H1 (cell line): ENCODE measurements at regions not wholly inside any gene's neighbourhood (a gene's known extent, or its start where the extent isn't known, plus 50 kb on each side); places are given as distances from the start of the nearest gene placed in this dataset.

Experiments
- CTCF ChIA-PET: fragments of 300-600 bp; sonication (Branson Sonifier 250); formaldehyde crosslinking; loops from one replicate; lab custom pipeline; 2021; ENCODE audit not compliant: partially characterized antibody; lab: Charles Lee
- POLR2A ChIA-PET: fragments of 300-600 bp; sonication (Branson Sonifier 250); formaldehyde crosslinking; loops from one replicate; lab custom pipeline; 2021; ENCODE audit warnings: inconsistent platforms; ENCODE audit not compliant: partially characterized antibody; lab: Charles Lee
- DNase-seq, 2 experiments: peaks; one replicate each; pipeline versions ENCODE4 v3.0.0 to v3.0.0-alpha.2; 2010 to 2022; ENCODE audit warnings: low spot score in 2 of 2, low read depth in 1 of 2, mixed read lengths in 1 of 2
- FAIRE-seq: peaks from 2 replicates; lab custom pipeline; 2011; peaks lifted over from hg19 to GRCh38; lab: Jason Lieb, UNC
- H2AFZ ChIP-seq: 2 replicates; pipeline ENCODE4 v1.8.1; 2012; ENCODE audit warnings: low read length, inconsistent platforms
- H2AK5ac ChIP-seq: 2 replicates; pipeline ENCODE4 v1.6.1; 2013; ENCODE audit warnings: low read depth, low read length
- H2BK120ac ChIP-seq: replicated peaks from 2 replicates; pipeline ENCODE3; 2013; ENCODE audit warnings: low read depth, low read length, inconsistent platforms
- H2BK12ac ChIP-seq: 2 replicates; pipeline ENCODE4 v1.6.1; 2013; ENCODE audit warnings: low read depth, low read length
- H2BK15ac ChIP-seq: 2 replicates; pipeline ENCODE4 v1.6.1; 2013; ENCODE audit warnings: low read length
- H2BK20ac ChIP-seq: 2 replicates; pipeline ENCODE4 v1.6.1; 2013; ENCODE audit warnings: low read length
- H2BK5ac ChIP-seq: 2 replicates; pipeline ENCODE4 v1.6.1; 2013; ENCODE audit warnings: low read depth, low read length
- H3K14ac ChIP-seq: 2 replicates; pipeline ENCODE4 v1.6.1; 2013; ENCODE audit warnings: inconsistent platforms; ENCODE audit not compliant: insufficient read length
- H3K18ac ChIP-seq: 2 replicates; pipeline ENCODE4 v1.6.1; 2013; ENCODE audit warnings: low read length; ENCODE audit errors: extremely low read depth
- H3K23ac ChIP-seq: 2 replicates; pipeline ENCODE4 v1.6.1; 2013; ENCODE audit warnings: inconsistent platforms; ENCODE audit not compliant: insufficient read length
- H3K23me2 ChIP-seq: 2 replicates; pipeline ENCODE4 v1.6.1; 2013; ENCODE audit warnings: low read depth, low read length
- H3K27ac ChIP-seq: 2 replicates; pipeline ENCODE4 v1.6.1; 2011; ENCODE audit warnings: low read depth, low read length, inconsistent platforms
- H3K27me3 ChIP-seq, 4 experiments: replicated peaks in 1 of 4; 1 replicate in 1 of 4; 2 replicates in 3 of 4; pipeline versions ENCODE4 v1.6.1 to v1.8.1; 2011 to 2013; ENCODE audit warnings: low read length in 3 of 4, mild to moderate bottlenecking in 3 of 4, inconsistent platforms in 2 of 4, mixed read lengths in 2 of 4, moderate library complexity in 1 of 4; ENCODE audit not compliant: control insufficient read depth in 3 of 4, insufficient read depth in 3 of 4; ENCODE audit errors: extremely low read depth in 1 of 4
- H3K36me3 ChIP-seq, 4 experiments: 2 replicates each; pipeline versions ENCODE4 v1.6.1 to v1.8.1; 2011 to 2013; ENCODE audit warnings: mild to moderate bottlenecking in 4 of 4, low read length in 3 of 4, moderate library complexity in 2 of 4, control low read depth in 1 of 4, inconsistent platforms in 1 of 4; ENCODE audit not compliant: insufficient read depth in 4 of 4, control insufficient read depth in 2 of 4
- H3K4ac ChIP-seq: replicated peaks from 2 replicates; pipeline ENCODE3; 2013; ENCODE audit warnings: low read length, low read depth, mixed read lengths, inconsistent platforms; ENCODE audit not compliant: insufficient read length
- H3K4me1 ChIP-seq, 4 experiments: replicated peaks in 1 of 4; 1 replicate in 1 of 4; 2 replicates in 3 of 4; pipeline versions ENCODE4 v1.6.1 to v1.8.1; 2011 to 2013; ENCODE audit warnings: low read length in 3 of 4, inconsistent platforms in 2 of 4, mixed read lengths in 1 of 4; ENCODE audit not compliant: insufficient read depth in 4 of 4, control insufficient read depth in 3 of 4
- H3K4me2 ChIP-seq, 2 experiments: 2 replicates each; pipeline versions ENCODE4 v1.6.1 to v1.8.1; 2011 to 2013; ENCODE audit warnings: low read depth in 2 of 2, low read length in 2 of 2, control low read depth in 1 of 2, inconsistent platforms in 1 of 2, mild to moderate bottlenecking in 1 of 2; ENCODE audit not compliant: insufficient read depth in 1 of 2
- H3K4me3 ChIP-seq, 4 experiments: fragments of 200-600, 300-600 bp in 1 of 4; sonication (generic), shearing (Covaris generic), sonication (Bioruptor Twin) in 1 of 4; 2 replicates each; pipeline versions ENCODE4 v1.5.1 to v1.8.1; 2011 to 2016; ENCODE audit warnings: low read length in 4 of 4, low read depth in 3 of 4, control low read depth in 2 of 4, inconsistent platforms in 2 of 4, mild to moderate bottlenecking in 2 of 4, mixed read lengths in 1 of 4, moderate library complexity in 1 of 4; ENCODE audit not compliant: insufficient read depth in 2 of 4; ENCODE audit errors: extremely low read depth in 1 of 4
- H3K56ac ChIP-seq: replicated peaks from 2 replicates; pipeline ENCODE3; 2013; ENCODE audit warnings: low read depth, mild to moderate bottlenecking, mixed read lengths, low read length, inconsistent platforms; ENCODE audit not compliant: insufficient read length
- H3K79me1 ChIP-seq: 2 replicates; pipeline ENCODE4 v1.6.1; 2013; ENCODE audit warnings: low read depth, low read length, control low read depth
- H3K79me2 ChIP-seq, 2 experiments: 2 replicates each; pipeline versions ENCODE4 v1.6.1 to v1.8.1; 2012 to 2013; ENCODE audit warnings: low read length in 2 of 2, mild to moderate bottlenecking in 2 of 2, inconsistent platforms in 1 of 2; ENCODE audit not compliant: insufficient read depth in 2 of 2, control insufficient read depth in 1 of 2
- H3K9ac ChIP-seq, 4 experiments: replicated peaks in 1 of 4; 1 replicate in 1 of 4; 2 replicates in 3 of 4; pipeline versions ENCODE4 v1.6.1 to v1.8.1; 2011 to 2013; ENCODE audit warnings: low read depth in 3 of 4, low read length in 3 of 4, control low read depth in 2 of 4, mild to moderate bottlenecking in 2 of 4, moderate library complexity in 2 of 4, inconsistent platforms in 1 of 4; ENCODE audit errors: extremely low read depth in 1 of 4
- H3K9me3 ChIP-seq, 2 experiments: 2 replicates each; pipeline versions ENCODE4 v1.6.1 to v1.8.1; 2012 to 2013; ENCODE audit warnings: mild to moderate bottlenecking in 2 of 2, moderate library complexity in 2 of 2, control low read depth in 1 of 2, inconsistent platforms in 1 of 2, low read depth in 1 of 2, low read length in 1 of 2, mixed read lengths in 1 of 2; ENCODE audit not compliant: insufficient read depth in 2 of 2
- H4K20me1 ChIP-seq, 2 experiments: replicated peaks in 1 of 2; 2 replicates each; pipeline versions ENCODE3 to v1.8.1; 2011 to 2013; ENCODE audit warnings: inconsistent platforms in 2 of 2, low read length in 2 of 2, mild to moderate bottlenecking in 1 of 2; ENCODE audit not compliant: insufficient read depth in 2 of 2, control insufficient read depth in 1 of 2
- H4K5ac ChIP-seq: 2 replicates; pipeline ENCODE4 v1.6.1; 2013; ENCODE audit warnings: low read length, low read depth, mixed read lengths, inconsistent platforms; ENCODE audit not compliant: insufficient read length
- H4K8ac ChIP-seq: 2 replicates; pipeline ENCODE4 v1.8.0; 2013; ENCODE audit warnings: mild to moderate bottlenecking, moderate library complexity, low read length, inconsistent platforms; ENCODE audit not compliant: insufficient read depth; ENCODE audit errors: extremely low read depth
- H4K91ac ChIP-seq: replicated peaks from 2 replicates; pipeline ENCODE3; 2013; ENCODE audit warnings: low read length, mixed read lengths, inconsistent platforms; ENCODE audit not compliant: insufficient read length
- BRCA1 ChIP-seq: IDR thresholded peaks from 2 replicates; pipeline ENCODE4 v1.6.1; 2012; ENCODE audit warnings: low read depth, low read length, improper control_type of control experiment
- JUND ChIP-seq: IDR thresholded peaks from 2 replicates; pipeline ENCODE4 v1.6.1; 2011; ENCODE audit warnings: mild to moderate bottlenecking, improper control_type of control experiment, low read length
- WGBS, 2 experiments: shearing (Covaris generic) in 1 of 2; methylation state at CpG; one replicate each; pipeline versions ENCODE4 v1.1.6 to v1.1.7; 2013 to 2015; ENCODE audit warnings: low lambda C conversion rate in 2 of 2, mixed read lengths in 2 of 2, inconsistent platforms in 1 of 2, low coverage in 1 of 2, missing lambda C conversion rate in 1 of 2; ENCODE audit not compliant: insufficient replicate concordance in 2 of 2, insufficient coverage in 1 of 2, insufficient read length in 1 of 2; ENCODE audit errors: extremely low coverage in 1 of 2, missing lambda C conversion rate in 1 of 2; 5-methylcytosine and 5-hydroxymethylcytosine counted together

DNA sequence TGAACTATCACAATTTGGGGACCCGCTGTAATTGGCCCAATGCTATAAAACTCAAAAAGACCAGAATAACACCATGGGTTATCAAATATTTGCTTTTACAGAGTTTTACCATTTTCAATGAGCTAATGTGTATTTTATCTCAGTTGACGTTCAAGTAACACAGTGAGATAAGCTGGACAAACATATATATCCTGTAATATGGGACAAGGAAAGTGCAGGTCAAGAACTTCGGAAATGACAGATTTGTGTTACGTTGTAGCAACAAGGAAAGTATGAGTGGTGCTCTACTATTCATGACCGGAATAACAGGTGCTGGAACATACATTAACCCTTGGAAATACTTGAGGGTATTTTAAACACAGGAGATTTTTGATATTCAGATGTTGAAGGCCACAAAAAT, 566.4 kb upstream of the FLRT2 start:
- Histone ChIP-seq H2AFZ (no peak overlapping the region), H3K56ac (no peak overlapping the region), H2BK12ac (no peak overlapping the region), H3K36me3 (no peaks in the 10 kb centered on the region; a peak in 1 of 8 replicates), H3K79me2 (no peaks in the 10 kb centered on the region), H2BK5ac (no peak overlapping the region), H3K27ac (no peak overlapping the region), H3K18ac (no peak overlapping the region), H3K23me2 (no peaks in the 10 kb centered on the region), H3K9ac (no peak overlapping the region), H3K27me3 (no peaks in the 10 kb centered on the region), H3K4ac (no peak overlapping the region), H4K91ac (no peak overlapping the region), H4K20me1 (no peaks in the 10 kb centered on the region), H2BK15ac (no peak overlapping the region), H2BK120ac (no peak overlapping the region), H3K4me3 (no peak overlapping the region), H3K79me1 (no peaks in the 10 kb centered on the region), H2AK5ac (no peak overlapping the region), H4K5ac (no peak overlapping the region), H3K4me1 (peaks cover 0 to 8% (median 1%) of the 10 kb centered on the region in 4 experiments; a peak in 2 of 7 replicates), H3K23ac (no peak overlapping the region), H4K8ac (no peak overlapping the region), H3K4me2 (no peak overlapping the region), H2BK20ac (no peak overlapping the region), H3K9me3 (peaks cover 0 to 6% of the 10 kb centered on the region in 2 experiments; a peak in 1 of 4 replicates), H3K14ac (no peak overlapping the region)
- CTCF ChIA-PET, result no interaction called here
- FAIRE-seq (no peak), DNase-seq (no peak)
- POLR2A ChIA-PET, result no interaction called here
- 90% methylated on average over 5 of the region's 5 CpGs; no CpG with 5 or more reads in 1 of the 2 experiments for WGBS, 2 experiments
- TF ChIP-seq JUND (no peak), BRCA1 (no peak)
